GM06990 (cell line): ENCODE measurements at regions not wholly inside any gene's neighbourhood (a gene's known extent, or its start where the extent isn't known, plus 50 kb on each side); places are given as distances from the start of the nearest gene placed in this dataset.

Experiments used
- DNase-seq: peaks from one replicate; pipeline ENCODE4 v3.0.0-alpha.2; 2011; ENCODE audit not compliant: insufficient read length; ENCODE audit errors: extremely low read depth
- H3K27me3 ChIP-seq: replicated peaks from 2 replicates; pipeline ENCODE4 v1.6.0; 2011; ENCODE audit warnings: low read length; ENCODE audit not compliant: control insufficient read depth, insufficient read depth
- H3K36me3 ChIP-seq: 2 replicates; pipeline ENCODE4 v1.5.1; 2011; ENCODE audit warnings: low read length; ENCODE audit not compliant: control insufficient read depth, insufficient read depth
- H3K4me3 ChIP-seq: replicated peaks from 2 replicates; pipeline ENCODE4 v1.5.1; 2011; ENCODE audit warnings: low read depth, mild to moderate bottlenecking, control low read depth, low read length
- TF ChIP-seq, protein P1 (sequence below): IDR thresholded peaks from 2 replicates; pipeline ENCODE4 v1.5.1; 2011; ENCODE audit warnings: low read length, control low read depth, mild to moderate bottlenecking, inconsistent platforms; ENCODE audit not compliant: insufficient read depth, poor library complexity, severe bottlenecking

DNA sequence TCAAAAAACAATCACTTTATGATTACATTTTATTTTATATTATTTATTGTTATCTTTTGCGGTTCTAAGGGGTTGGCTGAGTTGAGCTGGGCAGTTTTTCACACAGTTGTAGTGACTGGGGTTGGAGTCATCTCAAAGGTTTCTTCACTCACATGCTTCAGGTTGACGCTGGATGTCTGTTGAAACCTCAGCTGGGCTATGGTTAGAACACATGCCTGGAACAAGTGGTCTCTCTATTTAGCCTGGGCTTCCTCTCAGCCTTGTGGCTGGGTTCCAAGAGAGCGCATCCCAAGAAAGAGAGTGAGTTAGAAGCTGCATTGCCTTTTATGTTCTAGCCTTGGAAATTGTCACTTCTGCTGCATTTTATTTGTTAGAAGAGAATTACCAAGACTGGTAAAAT is 87.4 kb downstream of the CBLL2 start:
- no peaks in the 10 kb centered on the region for H3K27me3 ChIP-seq
- TF ChIP-seq, protein P1, sequence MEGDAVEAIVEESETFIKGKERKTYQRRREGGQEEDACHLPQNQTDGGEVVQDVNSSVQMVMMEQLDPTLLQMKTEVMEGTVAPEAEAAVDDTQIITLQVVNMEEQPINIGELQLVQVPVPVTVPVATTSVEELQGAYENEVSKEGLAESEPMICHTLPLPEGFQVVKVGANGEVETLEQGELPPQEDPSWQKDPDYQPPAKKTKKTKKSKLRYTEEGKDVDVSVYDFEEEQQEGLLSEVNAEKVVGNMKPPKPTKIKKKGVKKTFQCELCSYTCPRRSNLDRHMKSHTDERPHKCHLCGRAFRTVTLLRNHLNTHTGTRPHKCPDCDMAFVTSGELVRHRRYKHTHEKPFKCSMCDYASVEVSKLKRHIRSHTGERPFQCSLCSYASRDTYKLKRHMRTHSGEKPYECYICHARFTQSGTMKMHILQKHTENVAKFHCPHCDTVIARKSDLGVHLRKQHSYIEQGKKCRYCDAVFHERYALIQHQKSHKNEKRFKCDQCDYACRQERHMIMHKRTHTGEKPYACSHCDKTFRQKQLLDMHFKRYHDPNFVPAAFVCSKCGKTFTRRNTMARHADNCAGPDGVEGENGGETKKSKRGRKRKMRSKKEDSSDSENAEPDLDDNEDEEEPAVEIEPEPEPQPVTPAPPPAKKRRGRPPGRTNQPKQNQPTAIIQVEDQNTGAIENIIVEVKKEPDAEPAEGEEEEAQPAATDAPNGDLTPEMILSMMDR: no peak
- DNase-seq: no peak
- H3K4me3 ChIP-seq: no peak overlapping the region
- no peaks in the 10 kb centered on the region for H3K36me3 ChIP-seq

- no peak for DNase-seq
- no peaks in the 10 kb centered on the region for H3K36me3 ChIP-seq
- H3K4me3 ChIP-seq: no peak overlapping the region
- H3K27me3 ChIP-seq: no peaks in the 10 kb centered on the region
- TF ChIP-seq, protein P1: no peak
Observed at GRCh38 chrX:22365460-22365859, 92.7 kb downstream of the CBLL2 start.

GRCh38 chrX:22366166-22366702 is 93.5 kb downstream of the CBLL2 start:
- no peak for DNase-seq
- TF ChIP-seq, protein P1: no peak
- Histone ChIP-seq H3K36me3 (no peaks in the 10 kb centered on the region), H3K27me3 (no peaks in the 10 kb centered on the region), H3K4me3 (no peak overlapping the region)

GRCh38 chrX:22366906-22367305 is 94.2 kb downstream of the CBLL2 start:
- Histone ChIP-seq H3K36me3 (no peaks in the 10 kb centered on the region), H3K27me3 (no peaks in the 10 kb centered on the region), H3K4me3 (no peak overlapping the region)
- no peak for DNase-seq
- TF ChIP-seq, protein P1: no peak

DNA sequence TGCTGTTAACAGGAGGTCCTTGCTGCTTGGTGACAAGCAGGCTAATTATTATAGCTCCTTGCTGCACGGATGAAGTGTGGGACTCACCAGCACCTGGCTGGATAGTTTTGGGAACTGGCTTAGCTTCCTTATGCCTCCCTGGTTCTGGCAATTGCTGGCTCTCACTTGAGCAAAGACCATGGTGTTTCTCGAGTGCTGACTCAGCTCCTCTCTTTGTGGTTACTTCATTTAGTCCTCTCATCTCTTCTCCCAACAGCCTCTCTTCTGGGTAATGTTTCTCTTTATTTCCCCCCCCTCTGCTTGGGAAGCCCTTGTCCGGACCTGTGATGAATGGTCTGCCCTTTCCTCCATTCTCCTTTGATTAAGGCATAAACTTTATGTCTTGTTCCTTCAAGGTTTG is 100.4 kb downstream of the CBLL2 start:
- Histone ChIP-seq H3K4me3 (no peak overlapping the region), H3K36me3 (no peaks in the 10 kb centered on the region), H3K27me3 (no peaks in the 10 kb centered on the region)
- no peak for DNase-seq
- TF ChIP-seq, protein P1: no peak

DNA sequence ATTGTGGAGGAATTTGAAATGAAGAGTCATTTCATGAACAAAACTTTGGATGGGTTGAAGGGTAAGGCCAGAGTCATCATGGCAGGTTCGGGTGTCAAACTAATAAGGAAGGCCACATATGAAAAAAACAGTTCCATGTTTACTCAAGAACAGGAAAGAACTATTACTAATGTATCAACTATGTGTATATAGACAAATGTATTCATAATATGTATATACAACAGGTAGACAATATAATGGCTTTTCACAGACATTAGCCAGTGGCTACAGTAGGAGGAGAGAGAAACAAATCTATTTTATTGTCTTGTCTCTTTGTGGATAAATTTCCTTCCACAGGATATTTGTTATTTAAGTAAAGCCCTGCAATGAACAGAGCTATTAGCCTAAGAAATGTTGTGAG is 101.1 kb downstream of the CBLL2 start:
- no peak for DNase-seq
- H3K27me3 ChIP-seq: no peaks in the 10 kb centered on the region
- no peaks in the 10 kb centered on the region for H3K36me3 ChIP-seq
- no peak overlapping the region for H3K4me3 ChIP-seq
- TF ChIP-seq, protein P1: no peak
